ENCODE measurements at regions not wholly inside any gene's neighbourhood (a gene's known extent, or its start where the extent isn't known, plus 50 kb on each side); places are given as distances from the start of the nearest gene placed in this dataset.

- no peaks in the 10 kb centered on the region for H3K9me3 ChIP-seq (ENCODE audit: control insufficient read depth, insufficient read depth, low read depth, low read length)
These were observed 215.3 kb downstream of the KIF20B start for GRCh38 chr10:89916468-89917215.

GRCh38 chr10:89921403-89921802, 220.0 kb downstream of the KIF20B start:
- Histone ChIP-seq H3K4me2 (ENCODE audit: extremely low read depth, insufficient read depth, low read length) (no peak overlapping the region), H3K9ac (ENCODE audit: insufficient read depth, low read length) (no peak overlapping the region), H3K27me3 (ENCODE audit: control insufficient read depth, insufficient read depth, low read length) (no peaks in the 10 kb centered on the region), H4K20me1 (ENCODE audit: control insufficient read depth, extremely low read depth, insufficient read depth, low read length) (no peaks in the 10 kb centered on the region), H3K9me3 (ENCODE audit: control insufficient read depth, insufficient read depth, low read depth, low read length) (no peaks in the 10 kb centered on the region), H2AFZ (ENCODE audit: low read length) (no peak overlapping the region), H3K36me3 (ENCODE audit: control insufficient read depth, insufficient read depth, low read length) (no peaks in the 10 kb centered on the region), H3K79me2 (ENCODE audit: control insufficient read depth, insufficient read depth, low read length) (no peaks in the 10 kb centered on the region), H3K4me1 (ENCODE audit: control insufficient read depth, extremely low read depth, insufficient read depth, low read length) (no peaks in the 10 kb centered on the region), H3K27ac (ENCODE audit: insufficient read depth, low read length) (no peak overlapping the region), H3K4me3 (replicated peaks in 1 of 4; ENCODE audit: control extremely low read depth in 1 of 4, insufficient read depth in 1 of 4, low read depth in 3 of 4, low read length in 4 of 4) (no peak overlapping the region)
- TF ChIP-seq CTCF (conservative IDR thresholded peaks at IDR 0.05 in 1 of 2, IDR thresholded peaks at IDR 0.05 in 1 of 2; ENCODE audit: low read depth in 1 of 2, low read length in 2 of 2) (no peak), EZH2 (IDR thresholded peaks at IDR 0.05; ENCODE audit: low read length, missing control alignments) (no peak)
- DNase-seq (ENCODE audit: low read depth in 2 of 2) = peak in 1 of 2 donors; percentile 91

More at GRCh38 chr10:89916468-89917215, 215.3 kb downstream of the KIF20B start:
- no peaks in the 10 kb centered on the region for H3K27me3 ChIP-seq (ENCODE audit: control insufficient read depth, insufficient read depth, low read length)
- peak in 1 of 2 donors; percentile 70 for DNase-seq (ENCODE audit: low read depth in 2 of 2)
- no peak overlapping the region for H2AFZ ChIP-seq (ENCODE audit: low read length)
- H3K79me2 ChIP-seq (ENCODE audit: control insufficient read depth, insufficient read depth, low read length) = no peaks in the 10 kb centered on the region
- no peaks in the 10 kb centered on the region for H4K20me1 ChIP-seq (ENCODE audit: control insufficient read depth, extremely low read depth, insufficient read depth, low read length)
- H3K4me2 ChIP-seq (ENCODE audit: extremely low read depth, insufficient read depth, low read length) = no peak overlapping the region
- H3K27ac ChIP-seq (ENCODE audit: insufficient read depth, low read length) = no peak overlapping the region
- TF ChIP-seq EZH2 (IDR thresholded peaks at IDR 0.05; ENCODE audit: low read length, missing control alignments) (no peak), CTCF (conservative IDR thresholded peaks at IDR 0.05 in 1 of 2, IDR thresholded peaks at IDR 0.05 in 1 of 2; ENCODE audit: low read depth in 1 of 2, low read length in 2 of 2) (no peak)
- no peaks in the 10 kb centered on the region for H3K4me1 ChIP-seq (ENCODE audit: control insufficient read depth, extremely low read depth, insufficient read depth, low read length)
- H3K9ac ChIP-seq (ENCODE audit: insufficient read depth, low read length) = no peak overlapping the region
- H3K36me3 ChIP-seq (ENCODE audit: control insufficient read depth, insufficient read depth, low read length) = no peaks in the 10 kb centered on the region
- no peak overlapping the region for H3K4me3 ChIP-seq (replicated peaks in 1 of 4; ENCODE audit: control extremely low read depth in 1 of 4, insufficient read depth in 1 of 4, low read depth in 3 of 4, low read length in 4 of 4)

- Histone ChIP-seq H3K4me3 (replicated peaks in 1 of 4; ENCODE audit: control extremely low read depth in 1 of 4, insufficient read depth in 1 of 4, low read depth in 3 of 4, low read length in 4 of 4) (no peak overlapping the region), H3K9ac (ENCODE audit: insufficient read depth, low read length) (no peak overlapping the region), H3K27ac (ENCODE audit: insufficient read depth, low read length) (no peak overlapping the region), H3K9me3 (ENCODE audit: control insufficient read depth, insufficient read depth, low read depth, low read length) (no peaks in the 10 kb centered on the region), H3K4me2 (ENCODE audit: extremely low read depth, insufficient read depth, low read length) (no peak overlapping the region), H3K27me3 (ENCODE audit: control insufficient read depth, insufficient read depth, low read length) (no peaks in the 10 kb centered on the region), H4K20me1 (ENCODE audit: control insufficient read depth, extremely low read depth, insufficient read depth, low read length) (no peaks in the 10 kb centered on the region), H3K36me3 (ENCODE audit: control insufficient read depth, insufficient read depth, low read length) (no peaks in the 10 kb centered on the region), H3K4me1 (ENCODE audit: control insufficient read depth, extremely low read depth, insufficient read depth, low read length) (no peaks in the 10 kb centered on the region), H3K79me2 (ENCODE audit: control insufficient read depth, insufficient read depth, low read length) (no peaks in the 10 kb centered on the region), H2AFZ (ENCODE audit: low read length) (no peak overlapping the region)
- no peak for TF ChIP-seq EZH2 (IDR thresholded peaks at IDR 0.05; ENCODE audit: low read length, missing control alignments)
- no peak for TF ChIP-seq CTCF (conservative IDR thresholded peaks at IDR 0.05 in 1 of 2, IDR thresholded peaks at IDR 0.05 in 1 of 2; ENCODE audit: low read depth in 1 of 2, low read length in 2 of 2)
- DNase-seq (ENCODE audit: low read depth in 2 of 2) = no peak
These were observed 222.3 kb downstream of the KIF20B start for GRCh38 chr10:89923661-89924060.

Measured in fibroblast of lung (primary cell).